ENCODE measurements at regions not wholly inside any gene's neighbourhood (a gene's known extent, or its start where the extent isn't known, plus 50 kb on each side); places are given as distances from the start of the nearest gene placed in this dataset.

- no peak overlapping the region for H3K4me3 ChIP-seq (ENCODE audit: control insufficient read depth, low read depth, low read length)
- no peak for TF ChIP-seq CTCF (IDR thresholded peaks at IDR 0.05; ENCODE audit: control insufficient read depth, insufficient read depth, low read depth, low read length, missing control alignments)
- no peak for DNase-seq (ENCODE audit: low read depth)
Observed at GRCh38 chr2:38438883-38439612, 62.0 kb upstream of the ATL2 start.

GRCh38 chr2:38438133-38438882 is 61.2 kb upstream of the ATL2 start:
- no peak overlapping the region for H3K4me3 ChIP-seq (ENCODE audit: control insufficient read depth, low read depth, low read length)
- TF ChIP-seq CTCF (IDR thresholded peaks at IDR 0.05; ENCODE audit: control insufficient read depth, insufficient read depth, low read depth, low read length, missing control alignments) = no peak
- no peak for DNase-seq (ENCODE audit: low read depth)

GRCh38 chr2:38436227-38436664 is 59.2 kb upstream of the ATL2 start:
- H3K4me3 ChIP-seq (ENCODE audit: control insufficient read depth, low read depth, low read length) = no peak overlapping the region
- DNase-seq (ENCODE audit: low read depth) = no peak
- no peak for TF ChIP-seq CTCF (IDR thresholded peaks at IDR 0.05; ENCODE audit: control insufficient read depth, insufficient read depth, low read depth, low read length, missing control alignments)

- no peak for DNase-seq (ENCODE audit: low read depth)
- TF ChIP-seq CTCF (IDR thresholded peaks at IDR 0.05; ENCODE audit: control insufficient read depth, insufficient read depth, low read depth, low read length, missing control alignments) = no peak
- no peak overlapping the region for H3K4me3 ChIP-seq (ENCODE audit: control insufficient read depth, low read depth, low read length)
Observed at GRCh38 chr2:38435775-38436174, 58.7 kb upstream of the ATL2 start.

GRCh38 chr2:38434595-38434994 is 57.5 kb upstream of the ATL2 start:
- no peak for TF ChIP-seq CTCF (IDR thresholded peaks at IDR 0.05; ENCODE audit: control insufficient read depth, insufficient read depth, low read depth, low read length, missing control alignments)
- DNase-seq (ENCODE audit: low read depth) = no peak
- H3K4me3 ChIP-seq (ENCODE audit: control insufficient read depth, low read depth, low read length) = no peak overlapping the region

GRCh38 chr2:38433607-38433975 is 56.5 kb upstream of the ATL2 start:
- H3K4me3 ChIP-seq (ENCODE audit: control insufficient read depth, low read depth, low read length) = no peak overlapping the region
- DNase-seq (ENCODE audit: low read depth) = no peak
- no peak for TF ChIP-seq CTCF (IDR thresholded peaks at IDR 0.05; ENCODE audit: control insufficient read depth, insufficient read depth, low read depth, low read length, missing control alignments)

Measured in AG09309 (cell line).